GM12878 (cell line): ENCODE measurements at regions not wholly inside any gene's neighbourhood (a gene's known extent, or its start where the extent isn't known, plus 50 kb on each side); places are given as distances from the start of the nearest gene placed in this dataset.

ENCODE experiments used
- ATAC-seq: fragments of 200-7000 bp; cut with Tn5 transposase; 3 replicates; pipeline ENCODE4 v1.9.1; 2020; ENCODE audit warnings: mild to moderate bottlenecking, moderate library complexity
- BruUV-seq: library from RNA; stranded (reverse); fragments of 400-500 nt; replicated peaks from 2 replicates; lab custom pipeline; 2021; lab: Mats Ljungman, UMichigan
- CTCF ChIA-PET: fragments of 300-600 bp; sonication (Branson Sonifier 250); formaldehyde crosslinking; extraction: SDS; loops from one replicate; lab custom pipeline; 2021; ENCODE audit warnings: inconsistent platforms; lab: Yijun Ruan, JAX
- POLR2A ChIA-PET: fragments of 350-600 bp; formaldehyde crosslinking; extraction: SDS; loops from one replicate; lab custom pipeline; 2021; ENCODE audit warnings: inconsistent platforms; lab: Charles Lee
- RAD21 ChIA-PET: fragments of 300-600 bp; sonication (Branson Sonifier 250); formaldehyde crosslinking; loops from one replicate; lab custom pipeline; 2023; ENCODE audit warnings: antibody characterized with exemption; ENCODE audit not compliant: unreplicated experiment; lab: Charles Lee
- SMC1A ChIA-PET: fragments of 300-600 bp; sonication (Branson Sonifier 250); formaldehyde crosslinking; loops from one replicate; lab custom pipeline; 2023; ENCODE audit not compliant: unreplicated experiment, uncharacterized antibody; lab: Charles Lee
- DNase-seq: peaks from one replicate; pipeline ENCODE4 v3.0.0-alpha.2; 2011; ENCODE audit warnings: low read depth, low spot score
- FAIRE-seq: peaks from 3 replicates; lab custom pipeline; 2011; peaks lifted over from hg19 to GRCh38; lab: Jason Lieb, UNC
- H2AFZ ChIP-seq: 2 replicates; pipeline ENCODE4 v1.6.0; 2011; ENCODE audit warnings: low read depth, low read length, control low read depth; ENCODE audit not compliant: control insufficient read depth
- H3K27ac ChIP-seq: 2 replicates; pipeline ENCODE4 v1.5.1; 2011; ENCODE audit warnings: control low read depth; ENCODE audit not compliant: control insufficient read depth, insufficient read depth
- H3K27me3 ChIP-seq, 2 experiments: replicated peaks in 1 of 2; 2 replicates each; pipeline versions ENCODE4 v1.6.0 to v1.6.1; 2011; ENCODE audit warnings: low read length in 1 of 2; ENCODE audit not compliant: control insufficient read depth in 2 of 2, insufficient read depth in 2 of 2
- H3K36me3 ChIP-seq, 2 experiments: 2 replicates each; pipeline ENCODE4 v1.5.1; 2011; ENCODE audit warnings: low read length in 1 of 2; ENCODE audit not compliant: control insufficient read depth in 2 of 2, insufficient read depth in 2 of 2
- H3K4me1 ChIP-seq: 2 replicates; pipeline ENCODE4 v1.6.1; 2011; ENCODE audit warnings: mild to moderate bottlenecking, low read length, moderate library complexity, mixed read lengths; ENCODE audit not compliant: control insufficient read depth, insufficient read depth
- H3K4me2 ChIP-seq: 2 replicates; pipeline ENCODE4 v1.6.0; 2011; ENCODE audit warnings: control low read depth; ENCODE audit not compliant: control insufficient read depth, insufficient read depth
- H3K4me3 ChIP-seq: fragments of 200-600 bp; sonication (generic); 2 replicates; pipeline ENCODE4 v1.5.1; 2016
- H3K79me2 ChIP-seq: 2 replicates; pipeline ENCODE4 v1.6.0; 2011; ENCODE audit warnings: low read length; ENCODE audit not compliant: control insufficient read depth, insufficient read depth
- H3K9ac ChIP-seq: 2 replicates; pipeline ENCODE4 v1.8.0; 2011; ENCODE audit warnings: low read length, control low read depth, mixed read lengths; ENCODE audit not compliant: control insufficient read depth, insufficient read depth
- H3K9me3 ChIP-seq: replicated peaks from 3 replicates; pipeline ENCODE4 v1.5.1; 2011; ENCODE audit warnings: mild to moderate bottlenecking, low read length; ENCODE audit not compliant: control insufficient read depth, insufficient read depth
- H4K20me1 ChIP-seq: 2 replicates; pipeline ENCODE4 v1.6.0; 2011; ENCODE audit not compliant: control insufficient read depth, insufficient read depth
- ASH2L ChIP-seq: fragments of 300-600, 200-600 bp; sonication (generic); IDR thresholded peaks from 2 replicates; pipeline ENCODE4 v1.6.1; 2017; ENCODE audit warnings: low read depth, mild to moderate bottlenecking, borderline replicate concordance
- GATAD2B ChIP-seq: fragments of 450-650 bp; conservative IDR thresholded peaks from 2 replicates; pipeline ENCODE4 v1.6.1; 2017; ENCODE audit warnings: low read depth, mild to moderate bottlenecking, moderate library complexity
- IRF4 ChIP-seq: IDR thresholded peaks from 2 replicates; pipeline ENCODE4 v1.6.1; 2011; ENCODE audit warnings: low read depth, low read length
- JUNB ChIP-seq: IDR thresholded peaks from 2 replicates; pipeline ENCODE4 v1.6.1; 2016; ENCODE audit warnings: antibody characterized with exemption, mild to moderate bottlenecking
- POLR2AphosphoS2 ChIP-seq: IDR thresholded peaks from 2 replicates; pipeline ENCODE4 v1.6.1; 2011; ENCODE audit warnings: low read depth, mild to moderate bottlenecking, low read length, improper control_type of control experiment, moderate library complexity
- SPI1 ChIP-seq: IDR thresholded peaks from 2 replicates; pipeline ENCODE4 v1.6.1; 2011; ENCODE audit warnings: low read depth, mild to moderate bottlenecking, low read length, moderate library complexity, borderline replicate concordance; ENCODE audit not compliant: insufficient read depth
- ZNF274 ChIP-seq: IDR thresholded peaks from one replicate; pipeline ENCODE4 v1.8.0; 2011; ENCODE audit not compliant: insufficient read length, insufficient read depth
- ZNF384 ChIP-seq: IDR thresholded peaks from 2 replicates; pipeline ENCODE4 v1.6.1; 2012; ENCODE audit warnings: low read depth, mild to moderate bottlenecking, low read length, improper control_type of control experiment, borderline replicate concordance
- WGBS: methylation state at CpG from one replicate; pipeline ENCODE4 v1.1.6; 2016; ENCODE audit warnings: low lambda C conversion rate; ENCODE audit not compliant: insufficient replicate concordance, insufficient coverage; ENCODE audit errors: missing lambda C conversion rate; 5-methylcytosine and 5-hydroxymethylcytosine counted together
- in situ Hi-C: fragments of 300-500 bp; cut with MboI; formaldehyde crosslinking; loops from 9 replicates; pipeline ENCODE4 v1.14.3; 2018; ENCODE audit warnings: mixed read lengths
- intact Hi-C: fragments of 100-400 bp; cut with micrococcal nuclease; formaldehyde crosslinking; loops from one replicate; pipeline ENCODE4 v1.14.2; 2022; ENCODE audit not compliant: unreplicated experiment
- TF ChIP-seq, protein P1 (sequence below): fragments of 450-650 bp; IDR thresholded peaks from 2 replicates; pipeline ENCODE4 v1.6.1; 2017; ENCODE audit warnings: mild to moderate bottlenecking, low read depth, inconsistent platforms; ENCODE audit not compliant: poor library complexity, severe bottlenecking

DNA sequence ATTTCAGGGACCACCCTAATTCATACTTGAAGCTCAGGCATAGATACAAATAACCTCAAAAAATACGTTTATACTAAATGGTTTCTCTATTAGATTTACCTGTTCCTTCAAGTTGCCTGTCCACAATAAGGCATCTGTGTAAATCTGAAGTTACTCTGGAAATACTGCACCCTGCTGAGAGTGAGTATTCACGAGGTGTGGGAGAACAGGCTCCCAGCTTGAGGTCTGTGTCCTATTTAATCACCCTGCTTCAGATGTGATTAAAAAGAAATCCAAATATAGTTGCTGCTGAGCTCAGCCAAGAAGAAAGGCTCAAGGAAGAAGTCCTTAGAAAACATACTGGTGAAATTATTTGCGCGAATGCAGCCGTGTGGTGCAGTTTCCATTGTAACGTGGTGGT lies 136.8 kb downstream of the KLF6 start (continued):
- TF ChIP-seq, protein P1, sequence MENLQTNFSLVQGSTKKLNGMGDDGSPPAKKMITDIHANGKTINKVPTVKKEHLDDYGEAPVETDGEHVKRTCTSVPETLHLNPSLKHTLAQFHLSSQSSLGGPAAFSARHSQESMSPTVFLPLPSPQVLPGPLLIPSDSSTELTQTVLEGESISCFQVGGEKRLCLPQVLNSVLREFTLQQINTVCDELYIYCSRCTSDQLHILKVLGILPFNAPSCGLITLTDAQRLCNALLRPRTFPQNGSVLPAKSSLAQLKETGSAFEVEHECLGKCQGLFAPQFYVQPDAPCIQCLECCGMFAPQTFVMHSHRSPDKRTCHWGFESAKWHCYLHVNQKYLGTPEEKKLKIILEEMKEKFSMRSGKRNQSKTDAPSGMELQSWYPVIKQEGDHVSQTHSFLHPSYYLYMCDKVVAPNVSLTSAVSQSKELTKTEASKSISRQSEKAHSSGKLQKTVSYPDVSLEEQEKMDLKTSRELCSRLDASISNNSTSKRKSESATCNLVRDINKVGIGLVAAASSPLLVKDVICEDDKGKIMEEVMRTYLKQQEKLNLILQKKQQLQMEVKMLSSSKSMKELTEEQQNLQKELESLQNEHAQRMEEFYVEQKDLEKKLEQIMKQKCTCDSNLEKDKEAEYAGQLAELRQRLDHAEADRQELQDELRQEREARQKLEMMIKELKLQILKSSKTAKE, result no peak
- TF ChIP-seq ZNF274 (no peak), POLR2AphosphoS2 (no peak)

DNA sequence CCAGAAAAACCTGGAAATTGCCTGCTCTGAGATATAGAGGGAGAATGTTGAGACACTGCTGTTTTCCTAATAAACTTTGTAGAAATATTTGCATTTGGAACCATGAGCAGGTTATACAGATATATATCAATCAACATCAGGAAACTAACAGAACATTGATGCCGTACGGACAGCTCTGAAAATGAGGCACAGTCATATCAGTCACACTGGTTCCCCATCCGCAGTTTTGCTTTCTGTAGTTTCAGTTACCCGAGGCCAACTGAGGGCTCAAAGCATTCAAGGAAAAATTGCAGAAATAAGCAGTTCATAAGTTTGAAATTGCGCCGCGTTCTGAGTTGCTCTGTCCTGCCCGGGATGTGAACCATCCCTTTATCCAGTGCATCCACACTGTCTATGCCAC lies 137.9 kb downstream of the KLF6 start:
- RAD21 ChIA-PET, result no interaction called here
- Histone ChIP-seq H3K4me1 (no peaks in the 10 kb centered on the region), H4K20me1 (no peaks in the 10 kb centered on the region), H3K27ac (no peak overlapping the region), H3K9ac (no peak overlapping the region), H3K9me3 (no peaks in the 10 kb centered on the region; the same call in 2 of the 3 replicates), H3K4me2 (peak overlapping the region; percentile 46; the same call in 1 of the 2 replicates), H2AFZ (no peak overlapping the region), H3K79me2 (no peaks in the 10 kb centered on the region), H3K27me3 (no peaks in the 10 kb centered on the region; a peak in 1 of 4 replicates), H3K36me3 (no peaks in the 10 kb centered on the region), H3K4me3 (no peak overlapping the region)
- CTCF ChIA-PET, result interaction anchor here (0.6 kb wide), 1 partner anchor 1354 kb away, joined by 3 read pairs; no protein-coding TSS in a partner anchor
- ATAC-seq, result peak; percentile 79
- in situ Hi-C loops (no loop called here), intact Hi-C loops (no loop called here)
- peak; percentile 27 for DNase-seq
- POLR2A ChIA-PET, result no interaction called here
- FAIRE-seq, result peak; percentile 80
- TF ChIP-seq SPI1, result peak; percentile 19; the same call in 1 of the 2 replicates
- TF ChIP-seq ZNF384, result no peak
- TF ChIP-seq IRF4, result peak; percentile 82
- TF ChIP-seq ASH2L, result no peak
- TF ChIP-seq JUNB, result peak; percentile 62
- no peak for TF ChIP-seq GATAD2B
- no TSS peak for BruUV-seq
- under 1% methylated on average over 8 of the region's 8 CpGs for WGBS
- SMC1A ChIA-PET, result no interaction called here
